Ascending aorta (tissue), 2 donors: ENCODE measurements at regions not wholly inside any gene's neighbourhood (a gene's known extent, or its start where the extent isn't known, plus 50 kb on each side); places are given as distances from the start of the nearest gene placed in this dataset.

Experiments used
- DNase-seq, 2 donors: peaks; one replicate each; pipeline ENCODE4 v3.0.0-alpha.2; 2019; ENCODE audit warnings: low spot score in 2 of 2
- H3K27ac ChIP-seq, 2 donors: fragments of 200-600 bp; sonication (generic); one replicate each; pipeline ENCODE4 v1.5.1; 2016 to 2017; ENCODE audit warnings: mild to moderate bottlenecking in 1 of 2
- H3K27me3 ChIP-seq: fragments of 200-600 bp; sonication (generic); one replicate; pipeline ENCODE4 v1.5.1; 2017
- H3K36me3 ChIP-seq, 2 donors: fragments of 200-600 bp; sonication (generic); one replicate each; pipeline ENCODE4 v1.5.1; 2016
- H3K4me1 ChIP-seq, 2 donors: fragments of 200-600 bp; sonication (generic); one replicate each; pipeline ENCODE4 v1.5.1; 2016 to 2017; ENCODE audit warnings: mild to moderate bottlenecking in 1 of 2
- H3K4me3 ChIP-seq, 2 donors: fragments of 200-600 bp; sonication (generic); one replicate each; pipeline ENCODE4 v1.5.1; 2016 to 2017; ENCODE audit warnings: mild to moderate bottlenecking in 1 of 2
- H3K9me3 ChIP-seq, 2 donors: fragments of 200-600 bp; sonication (generic); one replicate each; pipeline ENCODE4 v1.5.1; 2016
- intact Hi-C: fragments of 100-400 bp; cut with DNase I; formaldehyde crosslinking; loops from one replicate; pipeline ENCODE4 v1.15.1; 2023
- TF ChIP-seq, protein P1 (sequence below), 3 experiments: fragments of 200-600 bp in 2 of 3; fragments of 450-650 bp in 1 of 3; sonication (generic) in 2 of 3; IDR thresholded peaks; one replicate each; pipeline ENCODE4 v1.5.1; 2016 to 2019; ENCODE audit warnings: antibody characterized with exemption in 3 of 3, mild to moderate bottlenecking in 1 of 3, moderate library complexity in 1 of 3

DNA sequence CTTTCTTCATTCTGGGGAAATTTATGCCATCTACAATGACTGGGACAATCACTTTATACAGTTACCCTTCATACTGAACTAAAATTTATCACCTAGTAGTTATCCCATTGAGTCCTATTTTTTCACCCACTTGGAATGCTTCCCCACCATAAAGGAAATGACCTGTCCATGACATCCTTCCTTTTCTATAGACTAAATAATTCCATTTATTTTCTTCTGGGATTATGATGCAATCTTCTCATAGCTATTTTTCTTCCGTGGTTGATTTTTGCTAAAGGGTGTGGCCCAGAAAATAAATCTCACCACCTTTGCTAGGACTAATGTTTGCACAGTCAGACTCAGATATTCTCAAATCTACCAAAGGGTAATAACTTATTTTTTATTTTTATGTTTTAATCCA, 186.1 kb upstream of the NRXN1 start:
- H3K36me3 ChIP-seq = no peaks in the 10 kb centered on the region
- no peak overlapping the region for H3K4me3 ChIP-seq
- no peaks in the 10 kb centered on the region for H3K27me3 ChIP-seq
- DNase-seq = no peak
- H3K9me3 ChIP-seq = no peaks in the 10 kb centered on the region
- intact Hi-C loops = no loop called here
- H3K27ac ChIP-seq = no peak overlapping the region
- H3K4me1 ChIP-seq = no peaks in the 10 kb centered on the region
- TF ChIP-seq, protein P1, sequence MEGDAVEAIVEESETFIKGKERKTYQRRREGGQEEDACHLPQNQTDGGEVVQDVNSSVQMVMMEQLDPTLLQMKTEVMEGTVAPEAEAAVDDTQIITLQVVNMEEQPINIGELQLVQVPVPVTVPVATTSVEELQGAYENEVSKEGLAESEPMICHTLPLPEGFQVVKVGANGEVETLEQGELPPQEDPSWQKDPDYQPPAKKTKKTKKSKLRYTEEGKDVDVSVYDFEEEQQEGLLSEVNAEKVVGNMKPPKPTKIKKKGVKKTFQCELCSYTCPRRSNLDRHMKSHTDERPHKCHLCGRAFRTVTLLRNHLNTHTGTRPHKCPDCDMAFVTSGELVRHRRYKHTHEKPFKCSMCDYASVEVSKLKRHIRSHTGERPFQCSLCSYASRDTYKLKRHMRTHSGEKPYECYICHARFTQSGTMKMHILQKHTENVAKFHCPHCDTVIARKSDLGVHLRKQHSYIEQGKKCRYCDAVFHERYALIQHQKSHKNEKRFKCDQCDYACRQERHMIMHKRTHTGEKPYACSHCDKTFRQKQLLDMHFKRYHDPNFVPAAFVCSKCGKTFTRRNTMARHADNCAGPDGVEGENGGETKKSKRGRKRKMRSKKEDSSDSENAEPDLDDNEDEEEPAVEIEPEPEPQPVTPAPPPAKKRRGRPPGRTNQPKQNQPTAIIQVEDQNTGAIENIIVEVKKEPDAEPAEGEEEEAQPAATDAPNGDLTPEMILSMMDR (IDR thresholded peaks at IDR 0.05) = no peak

- H3K4me3 ChIP-seq = no peak overlapping the region
- no peak overlapping the region for H3K27ac ChIP-seq
- no peaks in the 10 kb centered on the region for H3K27me3 ChIP-seq
- DNase-seq = no peak
- H3K4me1 ChIP-seq = no peaks in the 10 kb centered on the region
- no peaks in the 10 kb centered on the region for H3K9me3 ChIP-seq
- intact Hi-C loops = no loop called here
- TF ChIP-seq, protein P1 (IDR thresholded peaks at IDR 0.05) = no peak
- H3K36me3 ChIP-seq = no peaks in the 10 kb centered on the region
Observed at GRCh38 chr2:51213826-51214225, 181.9 kb upstream of the NRXN1 start.

GRCh38 chr2:51212374-51212773, 180.4 kb upstream of the NRXN1 start:
- TF ChIP-seq, protein P1 (IDR thresholded peaks at IDR 0.05) = no peak
- H3K27ac ChIP-seq = no peak overlapping the region
- DNase-seq = no peak
- H3K9me3 ChIP-seq = no peaks in the 10 kb centered on the region
- no peak overlapping the region for H3K4me3 ChIP-seq
- no peaks in the 10 kb centered on the region for H3K36me3 ChIP-seq
- intact Hi-C loops = no loop called here
- H3K27me3 ChIP-seq = no peaks in the 10 kb centered on the region
- no peaks in the 10 kb centered on the region for H3K4me1 ChIP-seq

GRCh38 chr2:51208521-51208920, 176.6 kb upstream of the NRXN1 start:
- DNase-seq = no peak
- Histone ChIP-seq H3K27me3 (no peaks in the 10 kb centered on the region), H3K9me3 (no peaks in the 10 kb centered on the region), H3K4me1 (no peaks in the 10 kb centered on the region), H3K36me3 (no peaks in the 10 kb centered on the region), H3K27ac (no peak overlapping the region), H3K4me3 (no peak overlapping the region)
- TF ChIP-seq, protein P1 (IDR thresholded peaks at IDR 0.05) = no peak
- intact Hi-C loops = no loop called here

DNA sequence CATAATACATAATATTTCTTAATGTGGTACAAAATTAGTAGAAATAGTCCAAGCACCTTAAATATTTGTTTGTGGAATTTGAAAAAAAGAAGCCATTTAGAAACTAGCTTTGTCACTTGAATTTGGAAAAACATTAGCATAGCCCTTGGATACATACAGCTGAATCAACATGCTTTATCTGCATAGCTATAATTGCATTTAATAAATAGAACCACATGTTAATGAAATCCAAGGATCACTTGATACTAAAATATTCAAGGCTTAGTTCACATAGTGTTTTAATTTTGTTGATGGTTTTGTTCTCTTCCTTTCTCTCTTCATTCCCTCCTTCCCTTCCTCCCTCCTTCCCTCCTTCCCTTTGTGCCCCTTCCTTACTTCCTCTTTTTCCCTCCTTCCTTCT, 169.4 kb upstream of the NRXN1 start:
- TF ChIP-seq, protein P1 (IDR thresholded peaks at IDR 0.05) = no peak
- H3K4me1 ChIP-seq = no peaks in the 10 kb centered on the region
- no peaks in the 10 kb centered on the region for H3K36me3 ChIP-seq
- no peak for DNase-seq
- no peaks in the 10 kb centered on the region for H3K9me3 ChIP-seq
- intact Hi-C loops = no loop called here
- no peak overlapping the region for H3K27ac ChIP-seq
- H3K4me3 ChIP-seq = no peak overlapping the region
- no peaks in the 10 kb centered on the region for H3K27me3 ChIP-seq

- intact Hi-C loops = no loop called here
- H3K4me1 ChIP-seq = no peaks in the 10 kb centered on the region
- H3K27ac ChIP-seq = no peak overlapping the region
- H3K4me3 ChIP-seq = no peak overlapping the region
- TF ChIP-seq, protein P1 (IDR thresholded peaks at IDR 0.05) = no peak
- DNase-seq = no peak
- no peaks in the 10 kb centered on the region for H3K27me3 ChIP-seq
- H3K36me3 ChIP-seq = no peaks in the 10 kb centered on the region
- no peaks in the 10 kb centered on the region for H3K9me3 ChIP-seq
Observed at GRCh38 chr2:51194656-51195055, 162.7 kb upstream of the NRXN1 start.
